HL-60 (cell line): ENCODE measurements at regions not wholly inside any gene's neighbourhood (a gene's known extent, or its start where the extent isn't known, plus 50 kb on each side); places are given as distances from the start of the nearest gene placed in this dataset.

Experiments
- DNase-seq, 2 experiments: peaks; one replicate each; pipeline ENCODE4 v3.0.0-alpha.2; 2010 to 2020; ENCODE audit warnings: low read depth in 1 of 2, low spot score in 1 of 2
- H3K27ac ChIP-seq: fragments of 250-450 bp; sonication (Bioruptor Pico); replicated peaks from 2 replicates; pipeline ENCODE4 v1.5.1; 2020; ENCODE audit warnings: mild to moderate bottlenecking, moderate library complexity
- H3K27me3 ChIP-seq: fragments of 250-450 bp; sonication (Bioruptor Pico); 2 replicates; pipeline ENCODE4 v1.5.1; 2021; ENCODE audit warnings: mild to moderate bottlenecking, moderate library complexity; ENCODE audit not compliant: insufficient read depth, poor library complexity, severe bottlenecking
- H3K4me3 ChIP-seq: replicated peaks from 2 replicates; pipeline ENCODE4 v1.5.1; 2011; ENCODE audit warnings: mild to moderate bottlenecking, control low read depth, low read length; ENCODE audit not compliant: insufficient read depth
- GABPA ChIP-seq: IDR thresholded peaks from 2 replicates; pipeline ENCODE4 v1.6.1; 2012; ENCODE audit warnings: low read depth
- POLR2AphosphoS5 ChIP-seq: IDR thresholded peaks from 2 replicates; pipeline ENCODE4 v1.6.1; 2012; ENCODE audit warnings: low read depth
- SPI1 ChIP-seq: IDR thresholded peaks from 2 replicates; pipeline ENCODE4 v1.6.1; 2012; ENCODE audit warnings: low read depth, mild to moderate bottlenecking, borderline replicate concordance
- TF ChIP-seq, protein P1 (sequence below): IDR thresholded peaks from one replicate; pipeline ENCODE4 v1.5.1; 2011; ENCODE audit warnings: low read length, control low read depth, inconsistent platforms; ENCODE audit not compliant: insufficient read depth
- TF ChIP-seq, protein P2 (sequence below): IDR thresholded peaks from 2 replicates; pipeline ENCODE4 v1.6.1; 2012; ENCODE audit warnings: low read depth; ENCODE audit not compliant: insufficient replicate concordance

DNA sequence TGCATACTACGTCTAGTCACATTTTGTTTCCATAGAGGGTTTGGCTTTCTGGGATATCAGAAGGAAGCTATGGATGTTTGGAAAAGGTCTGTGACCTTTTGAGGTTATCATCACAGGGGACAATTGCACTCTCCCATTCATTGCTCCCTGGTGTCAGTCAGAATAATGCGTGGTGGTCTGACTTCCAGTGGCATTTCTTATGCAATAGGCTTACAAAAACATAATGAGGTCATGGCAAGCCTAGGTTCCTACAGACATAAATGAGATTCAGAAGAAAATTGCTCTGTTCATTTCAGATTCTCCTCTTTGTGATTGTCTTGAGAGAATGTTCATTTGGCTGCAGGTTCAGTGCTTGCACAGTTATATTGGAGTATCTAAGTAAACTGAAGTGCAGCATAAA, 54.6 kb downstream of the ARHGAP35 start:
- no peak overlapping the region for H3K27ac ChIP-seq
- no peak overlapping the region for H3K4me3 ChIP-seq
- DNase-seq = no peak
- TF ChIP-seq GABPA (no peak), SPI1 (no peak), POLR2AphosphoS5 (no peak)
- TF ChIP-seq, protein P1, sequence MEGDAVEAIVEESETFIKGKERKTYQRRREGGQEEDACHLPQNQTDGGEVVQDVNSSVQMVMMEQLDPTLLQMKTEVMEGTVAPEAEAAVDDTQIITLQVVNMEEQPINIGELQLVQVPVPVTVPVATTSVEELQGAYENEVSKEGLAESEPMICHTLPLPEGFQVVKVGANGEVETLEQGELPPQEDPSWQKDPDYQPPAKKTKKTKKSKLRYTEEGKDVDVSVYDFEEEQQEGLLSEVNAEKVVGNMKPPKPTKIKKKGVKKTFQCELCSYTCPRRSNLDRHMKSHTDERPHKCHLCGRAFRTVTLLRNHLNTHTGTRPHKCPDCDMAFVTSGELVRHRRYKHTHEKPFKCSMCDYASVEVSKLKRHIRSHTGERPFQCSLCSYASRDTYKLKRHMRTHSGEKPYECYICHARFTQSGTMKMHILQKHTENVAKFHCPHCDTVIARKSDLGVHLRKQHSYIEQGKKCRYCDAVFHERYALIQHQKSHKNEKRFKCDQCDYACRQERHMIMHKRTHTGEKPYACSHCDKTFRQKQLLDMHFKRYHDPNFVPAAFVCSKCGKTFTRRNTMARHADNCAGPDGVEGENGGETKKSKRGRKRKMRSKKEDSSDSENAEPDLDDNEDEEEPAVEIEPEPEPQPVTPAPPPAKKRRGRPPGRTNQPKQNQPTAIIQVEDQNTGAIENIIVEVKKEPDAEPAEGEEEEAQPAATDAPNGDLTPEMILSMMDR = no peak
- TF ChIP-seq, protein P2, sequence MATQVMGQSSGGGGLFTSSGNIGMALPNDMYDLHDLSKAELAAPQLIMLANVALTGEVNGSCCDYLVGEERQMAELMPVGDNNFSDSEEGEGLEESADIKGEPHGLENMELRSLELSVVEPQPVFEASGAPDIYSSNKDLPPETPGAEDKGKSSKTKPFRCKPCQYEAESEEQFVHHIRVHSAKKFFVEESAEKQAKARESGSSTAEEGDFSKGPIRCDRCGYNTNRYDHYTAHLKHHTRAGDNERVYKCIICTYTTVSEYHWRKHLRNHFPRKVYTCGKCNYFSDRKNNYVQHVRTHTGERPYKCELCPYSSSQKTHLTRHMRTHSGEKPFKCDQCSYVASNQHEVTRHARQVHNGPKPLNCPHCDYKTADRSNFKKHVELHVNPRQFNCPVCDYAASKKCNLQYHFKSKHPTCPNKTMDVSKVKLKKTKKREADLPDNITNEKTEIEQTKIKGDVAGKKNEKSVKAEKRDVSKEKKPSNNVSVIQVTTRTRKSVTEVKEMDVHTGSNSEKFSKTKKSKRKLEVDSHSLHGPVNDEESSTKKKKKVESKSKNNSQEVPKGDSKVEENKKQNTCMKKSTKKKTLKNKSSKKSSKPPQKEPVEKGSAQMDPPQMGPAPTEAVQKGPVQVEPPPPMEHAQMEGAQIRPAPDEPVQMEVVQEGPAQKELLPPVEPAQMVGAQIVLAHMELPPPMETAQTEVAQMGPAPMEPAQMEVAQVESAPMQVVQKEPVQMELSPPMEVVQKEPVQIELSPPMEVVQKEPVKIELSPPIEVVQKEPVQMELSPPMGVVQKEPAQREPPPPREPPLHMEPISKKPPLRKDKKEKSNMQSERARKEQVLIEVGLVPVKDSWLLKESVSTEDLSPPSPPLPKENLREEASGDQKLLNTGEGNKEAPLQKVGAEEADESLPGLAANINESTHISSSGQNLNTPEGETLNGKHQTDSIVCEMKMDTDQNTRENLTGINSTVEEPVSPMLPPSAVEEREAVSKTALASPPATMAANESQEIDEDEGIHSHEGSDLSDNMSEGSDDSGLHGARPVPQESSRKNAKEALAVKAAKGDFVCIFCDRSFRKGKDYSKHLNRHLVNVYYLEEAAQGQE = no peak
- no peaks in the 10 kb centered on the region for H3K27me3 ChIP-seq

DNA sequence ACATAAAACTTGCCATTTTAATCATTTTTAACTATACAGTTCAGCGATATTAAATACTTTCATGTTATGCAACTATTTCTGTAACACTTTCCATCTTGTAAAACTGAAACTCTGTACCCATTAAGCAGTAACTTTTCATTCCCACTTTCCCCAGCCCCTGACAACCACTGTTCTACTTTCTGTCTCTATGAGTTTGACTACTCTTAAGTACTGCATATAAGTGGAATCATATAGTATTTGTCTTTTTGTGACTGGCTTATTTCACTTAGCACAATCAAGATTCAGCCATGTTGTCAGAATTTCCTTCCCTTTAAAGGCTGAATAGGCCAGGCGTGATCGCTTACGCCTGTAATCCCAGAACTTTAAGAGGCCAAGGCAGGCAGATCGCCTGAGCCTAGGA, 56.2 kb downstream of the ARHGAP35 start:
- Histone ChIP-seq H3K27ac (no peak overlapping the region), H3K27me3 (no peaks in the 10 kb centered on the region), H3K4me3 (no peak overlapping the region)
- DNase-seq = no peak
- TF ChIP-seq, protein P2 = no peak
- TF ChIP-seq SPI1 (no peak), POLR2AphosphoS5 (no peak), GABPA (no peak)
- TF ChIP-seq, protein P1 = no peak

DNA sequence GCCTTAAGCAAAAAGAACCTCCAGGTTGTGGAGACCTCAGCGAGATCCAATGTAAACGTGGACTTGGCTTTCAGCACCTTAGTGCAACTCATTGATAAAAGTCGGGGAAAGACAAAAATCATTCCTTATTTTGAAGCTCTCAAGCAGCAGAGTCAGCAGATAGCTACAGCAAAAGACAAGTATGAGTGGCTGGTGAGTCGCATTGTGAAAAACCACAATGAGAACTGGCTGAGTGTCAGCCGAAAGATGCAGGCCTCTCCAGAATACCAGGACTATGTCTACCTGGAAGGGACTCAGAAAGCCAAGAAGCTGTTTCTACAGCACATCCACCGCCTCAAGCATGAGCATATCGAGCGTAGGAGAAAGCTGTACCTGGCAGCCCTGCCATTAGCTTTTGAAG, 58.5 kb downstream of the ARHGAP35 start:
- H3K4me3 ChIP-seq = no peak overlapping the region
- no peak overlapping the region for H3K27ac ChIP-seq
- no peak for DNase-seq
- no peak for TF ChIP-seq SPI1
- no peaks in the 10 kb centered on the region for H3K27me3 ChIP-seq

- Histone ChIP-seq H3K4me3 (no peak overlapping the region), H3K27ac (no peak overlapping the region), H3K27me3 (no peaks in the 10 kb centered on the region)
- no peak for DNase-seq
- no peak for TF ChIP-seq GABPA
- TF ChIP-seq SPI1 = no peak
- TF ChIP-seq, protein P2 = no peak
- no peak for TF ChIP-seq POLR2AphosphoS5
- TF ChIP-seq, protein P1 = no peak
These were observed 59.6 kb downstream of the ARHGAP35 start for GRCh38 chr19:46920362-46920761.
